Epithelial cell of proximal tubule (primary cell): ENCODE measurements at regions not wholly inside any gene's neighbourhood (a gene's known extent, or its start where the extent isn't known, plus 50 kb on each side); places are given as distances from the start of the nearest gene placed in this dataset.

Source experiments
- DNase-seq: peaks from one replicate; pipeline ENCODE4 v3.0.0-alpha.2; 2011; ENCODE audit warnings: low read depth
- H3K4me3 ChIP-seq: 2 replicates; pipeline ENCODE4 v1.5.1; 2011; ENCODE audit warnings: low read depth, mild to moderate bottlenecking, low read length
- CTCF ChIP-seq: conservative IDR thresholded peaks from 2 replicates; pipeline ENCODE4 v1.5.1; 2012; ENCODE audit warnings: low read depth, mild to moderate bottlenecking, low read length

- TF ChIP-seq CTCF: no peak
- no peak for DNase-seq
- H3K4me3 ChIP-seq: no peak overlapping the region
Measured at GRCh38 chr7:27345997-27346396, 103.4 kb downstream of the EVX1 start.

GRCh38 chr7:27346531-27347275 is 104.1 kb downstream of the EVX1 start:
- no peak overlapping the region for H3K4me3 ChIP-seq
- DNase-seq: peak; percentile 76
- TF ChIP-seq CTCF: no peak

GRCh38 chr7:27347276-27347640 is 104.7 kb downstream of the EVX1 start:
- DNase-seq: no peak
- H3K4me3 ChIP-seq: no peak overlapping the region
- no peak for TF ChIP-seq CTCF

- DNase-seq: no peak
- no peak for TF ChIP-seq CTCF
- H3K4me3 ChIP-seq: no peak overlapping the region
Measured at GRCh38 chr7:27349621-27350020, 107.0 kb downstream of the EVX1 start.

GRCh38 chr7:27351137-27351536 is 108.5 kb downstream of the EVX1 start:
- DNase-seq: no peak
- no peak overlapping the region for H3K4me3 ChIP-seq
- no peak for TF ChIP-seq CTCF

GRCh38 chr7:27351786-27352185 is 109.2 kb downstream of the EVX1 start:
- DNase-seq: no peak
- no peak overlapping the region for H3K4me3 ChIP-seq
- no peak for TF ChIP-seq CTCF
